NCI-H1436 (cell line): ENCODE measurements at regions not wholly inside any gene's neighbourhood (a gene's known extent, or its start where the extent isn't known, plus 50 kb on each side); places are given as distances from the start of the nearest gene placed in this dataset.
A peak's percentile ranks its signal among the peaks of the same experiment; 100 is the strongest.

Source experiments
- DNase-seq: peaks from one replicate; lab custom pipeline; 2025; lab: John Stamatoyannopoulos, UW

- DNase-seq = no peak
Measured at GRCh38 chr9:117547904-117548303, 133.0 kb upstream of the ASTN2 start.

DNA sequence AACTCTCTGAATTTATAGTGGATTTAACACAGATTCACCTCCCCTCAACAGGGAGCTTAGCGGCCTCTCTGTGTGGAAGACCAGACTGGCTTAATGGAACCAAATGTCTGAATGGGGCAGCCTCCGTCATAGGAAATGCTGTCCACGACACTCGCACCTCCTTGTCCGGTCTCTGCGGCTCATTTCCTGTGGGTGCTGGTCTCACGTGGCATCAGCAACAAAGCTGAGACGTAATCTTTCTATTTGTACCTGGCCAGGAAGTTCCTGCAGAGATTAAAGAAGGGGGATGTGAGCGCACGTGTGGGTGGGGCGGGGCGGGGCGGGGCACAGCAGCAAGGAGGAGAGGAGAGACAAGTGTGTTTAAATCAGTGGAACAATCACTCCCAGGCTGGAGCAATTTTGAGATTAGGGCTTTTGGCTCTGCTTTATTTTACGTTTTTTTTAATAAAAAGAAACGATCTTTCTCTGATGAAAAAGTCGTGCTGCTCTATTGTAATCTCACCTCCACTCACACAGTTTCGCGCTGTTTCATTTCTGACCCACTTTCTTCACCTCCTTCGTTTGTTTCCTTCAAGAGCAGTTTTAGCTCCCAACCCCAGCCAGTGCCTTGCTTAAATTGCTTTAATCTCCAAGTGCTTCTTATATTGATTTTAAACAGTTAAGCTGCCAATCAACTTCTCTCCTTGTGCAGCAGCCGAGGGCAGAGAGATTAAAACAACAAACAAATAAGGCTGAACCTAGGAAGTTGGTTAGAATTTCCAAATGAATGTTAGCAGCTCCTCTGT is 132.2 kb upstream of the ASTN2 start:
- peak; percentile 41 for DNase-seq

DNA sequence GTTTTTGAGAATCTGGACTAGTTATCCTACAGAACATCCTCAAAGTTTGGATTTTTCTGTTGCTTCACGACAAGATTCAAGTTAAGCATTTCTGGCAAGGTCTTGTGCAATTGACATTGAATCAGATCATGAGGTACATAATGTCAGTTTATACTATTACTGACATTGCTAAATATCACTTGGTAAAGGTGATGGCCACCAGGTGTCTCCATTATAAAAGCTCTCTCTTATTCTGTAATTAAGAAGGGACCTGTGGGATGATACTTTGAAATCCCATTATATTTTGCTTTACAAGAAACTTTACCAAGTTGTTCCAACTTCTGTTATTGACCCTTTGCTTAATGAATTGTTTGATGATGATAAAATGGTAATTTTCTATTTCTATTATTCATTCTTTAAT is 131.0 kb upstream of the ASTN2 start:
- no peak for DNase-seq

- no peak for DNase-seq
Measured at GRCh38 chr9:117543089-117543488, 128.2 kb upstream of the ASTN2 start.

DNA sequence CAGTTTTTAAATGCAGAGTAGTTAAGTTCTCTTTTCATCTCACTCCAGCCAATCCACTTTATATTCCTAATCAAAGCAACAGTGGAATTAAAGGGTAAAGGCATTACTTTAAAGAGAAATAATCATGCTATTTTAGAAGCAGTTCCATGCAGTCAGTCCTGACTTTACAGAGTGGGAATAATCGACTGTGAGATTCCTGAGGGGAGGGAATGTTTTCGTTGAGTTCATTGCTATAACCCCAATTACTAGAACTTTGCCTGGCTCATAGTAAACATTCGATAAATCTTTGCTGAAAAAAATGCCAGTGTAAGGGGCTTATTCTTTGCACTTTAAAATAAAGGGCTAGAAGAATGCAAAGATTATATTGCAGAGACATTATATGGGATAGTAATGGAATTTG is 127.2 kb upstream of the ASTN2 start:
- DNase-seq = no peak

DNA sequence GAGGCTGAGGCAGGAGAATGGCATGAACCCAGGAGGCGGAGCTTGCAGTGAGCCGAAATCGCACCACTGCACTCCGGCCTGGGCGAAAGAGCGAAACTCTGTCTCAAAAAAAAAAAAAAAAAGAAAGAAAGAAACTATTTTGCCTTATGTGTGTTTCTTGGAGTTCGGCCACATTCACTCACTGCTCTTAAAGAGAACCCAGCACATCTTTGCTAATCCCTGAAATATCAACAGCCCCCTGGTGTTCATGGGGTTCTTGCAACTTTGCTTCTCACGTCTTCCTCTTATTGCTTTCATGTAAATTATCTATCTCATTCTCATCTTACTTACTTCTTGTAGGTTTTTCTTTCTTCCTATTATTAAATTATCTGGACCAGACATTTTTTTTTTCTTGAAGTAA is 126.3 kb upstream of the ASTN2 start:
- no peak for DNase-seq

DNA sequence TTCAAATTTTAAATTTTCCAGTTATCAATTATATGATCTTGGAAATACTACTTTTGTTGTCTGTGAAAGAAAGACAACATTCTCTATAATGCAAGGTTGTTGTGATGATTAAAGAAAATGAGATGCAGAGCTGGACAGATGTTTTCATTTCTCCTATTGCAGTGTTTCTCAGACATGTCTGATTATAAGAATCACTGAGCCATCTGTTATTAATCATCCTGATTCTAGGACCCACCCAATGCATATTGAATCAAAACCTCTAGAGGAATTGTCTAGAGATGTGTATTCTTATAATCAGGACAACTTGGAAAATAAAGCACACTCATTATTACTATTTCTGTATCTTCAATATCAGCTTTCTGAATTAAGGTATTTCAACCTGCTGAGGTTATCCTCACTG is 121.1 kb upstream of the ASTN2 start:
- no peak for DNase-seq

DNA sequence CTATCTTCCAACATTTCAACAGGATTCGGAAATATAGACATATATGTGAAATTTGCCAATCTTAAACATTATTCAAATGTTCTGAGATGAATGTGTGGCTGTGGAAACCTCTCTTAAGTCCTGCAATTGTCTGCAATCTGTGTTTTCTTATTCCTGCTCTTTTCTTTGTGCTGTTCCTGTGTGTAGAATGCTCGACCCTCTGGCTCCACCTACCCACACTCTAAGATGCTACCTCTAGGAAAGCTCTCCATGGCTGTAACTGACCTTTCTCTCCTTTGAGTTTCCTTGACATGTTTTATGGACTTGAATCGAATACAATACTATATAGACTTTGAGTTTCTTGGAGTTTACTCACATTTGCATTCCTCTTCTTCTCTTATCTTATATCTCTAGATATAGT is 120.6 kb upstream of the ASTN2 start:
- no peak for DNase-seq

DNA sequence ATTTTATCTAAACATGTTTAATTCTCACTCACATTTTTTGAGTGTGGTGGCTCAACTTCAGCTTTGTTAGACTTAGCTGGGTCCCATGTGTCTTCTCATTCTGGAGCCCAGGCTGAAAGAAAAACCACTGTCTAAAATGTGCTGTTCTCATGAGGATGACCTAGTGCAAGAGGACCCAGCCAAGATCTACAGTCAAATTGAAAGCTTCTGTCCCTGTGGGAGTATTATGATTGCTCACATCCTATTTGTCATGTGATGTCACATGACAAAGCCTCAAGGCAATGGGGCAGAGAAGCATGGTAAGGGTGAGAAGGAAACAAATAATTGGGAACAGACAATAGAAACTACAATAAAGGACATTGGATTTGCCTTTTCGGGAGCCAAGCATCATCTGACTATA is 113.4 kb upstream of the ASTN2 start:
- no peak for DNase-seq

- no peak for DNase-seq
Measured at GRCh38 chr9:117526674-117527073, 111.8 kb upstream of the ASTN2 start.

DNA sequence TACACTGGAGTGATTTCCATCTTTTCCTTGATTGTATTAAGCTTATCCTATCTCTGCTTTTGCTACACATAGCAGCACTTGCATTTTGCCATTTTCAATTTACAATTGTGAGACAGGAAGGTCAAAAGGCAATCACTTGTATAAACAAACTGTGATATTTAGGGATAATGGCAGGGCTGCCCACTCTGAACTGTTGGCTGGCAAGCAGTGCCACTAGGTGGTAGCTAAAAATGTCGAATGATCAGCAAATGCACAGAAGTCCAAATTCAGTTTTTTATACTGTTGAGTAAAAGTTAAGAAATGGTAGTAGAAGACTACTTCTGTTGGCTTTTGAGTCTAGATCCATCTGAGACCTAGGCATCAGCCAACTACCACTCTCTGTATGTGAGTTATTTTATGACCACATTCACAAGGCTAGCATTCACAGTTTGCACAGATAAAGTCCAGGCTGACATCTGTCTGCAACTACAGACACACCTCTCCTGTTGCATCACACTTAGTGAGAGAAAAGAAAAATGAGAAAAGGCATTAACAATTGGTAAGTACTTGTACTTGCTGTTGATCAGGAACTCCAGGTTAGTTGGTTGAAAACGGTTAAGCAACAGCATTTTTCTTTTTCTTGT is 108.8 kb upstream of the ASTN2 start:
- DNase-seq = no peak

DNA sequence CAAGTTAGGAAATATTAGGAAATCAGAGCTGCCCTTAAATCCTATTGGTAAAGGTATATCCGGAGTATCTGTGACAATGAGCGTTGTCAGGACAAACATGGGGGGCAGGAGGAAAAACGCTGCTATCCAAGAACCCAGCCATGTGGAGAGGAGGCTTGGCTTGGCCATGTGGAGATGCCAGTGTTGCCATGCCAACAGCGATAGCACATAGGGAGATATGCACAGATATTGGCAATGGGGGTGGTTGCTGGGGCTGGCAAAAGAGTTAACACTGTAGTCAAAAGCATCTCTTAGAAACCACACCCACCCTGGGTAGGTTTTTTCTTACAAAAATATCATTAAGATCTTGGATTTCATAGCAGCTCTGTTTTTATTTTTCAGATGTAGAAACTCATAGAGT is 106.4 kb upstream of the ASTN2 start:
- no peak for DNase-seq

DNA sequence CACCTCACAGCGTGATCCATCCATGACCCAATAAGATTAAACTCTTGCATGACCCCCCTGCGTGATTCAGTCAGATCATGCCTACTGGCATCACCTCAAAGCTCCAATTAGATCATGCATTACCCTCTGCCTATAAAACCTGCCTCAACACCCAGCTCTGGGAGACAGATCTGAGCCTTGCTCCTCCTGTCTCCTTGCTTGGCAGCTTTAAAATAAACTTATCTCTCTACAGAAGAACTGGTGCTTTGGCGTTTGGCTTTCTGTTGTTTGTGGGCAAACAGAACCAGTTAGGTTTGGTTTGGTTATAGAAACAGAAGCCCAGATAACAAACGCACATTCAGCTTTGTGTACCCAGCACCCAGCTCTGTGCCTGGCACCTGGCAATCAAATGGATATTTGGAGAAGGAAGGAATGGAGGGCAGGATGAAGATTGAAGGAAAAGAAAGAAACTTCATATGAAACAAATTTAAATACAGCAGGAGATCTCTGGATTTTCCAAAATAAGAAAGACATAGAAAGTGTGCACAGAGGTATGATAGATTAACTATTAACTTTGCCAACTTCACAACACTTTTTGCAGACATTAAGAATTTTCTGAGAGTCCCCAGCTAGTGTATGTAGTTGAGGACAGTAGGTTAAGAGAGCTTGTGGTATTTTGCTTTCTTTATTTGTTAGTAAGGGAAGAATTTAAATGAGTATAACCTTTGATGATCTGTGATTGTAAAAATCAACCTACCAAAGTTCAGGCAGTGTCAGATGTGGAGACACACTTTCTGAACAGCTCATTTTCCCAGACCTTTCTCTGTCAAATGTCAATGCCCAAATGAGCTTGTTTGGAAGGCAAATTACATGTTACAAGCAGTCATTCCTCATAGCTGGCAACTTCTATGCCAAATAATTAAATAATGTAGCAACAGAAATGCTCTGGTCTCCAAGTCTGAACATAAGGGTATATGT is 102.1 kb upstream of the ASTN2 start:
- DNase-seq = no peak

GRCh38 chr9:117511852-117512481 is 97.1 kb upstream of the ASTN2 start:
- DNase-seq = no peak

DNA sequence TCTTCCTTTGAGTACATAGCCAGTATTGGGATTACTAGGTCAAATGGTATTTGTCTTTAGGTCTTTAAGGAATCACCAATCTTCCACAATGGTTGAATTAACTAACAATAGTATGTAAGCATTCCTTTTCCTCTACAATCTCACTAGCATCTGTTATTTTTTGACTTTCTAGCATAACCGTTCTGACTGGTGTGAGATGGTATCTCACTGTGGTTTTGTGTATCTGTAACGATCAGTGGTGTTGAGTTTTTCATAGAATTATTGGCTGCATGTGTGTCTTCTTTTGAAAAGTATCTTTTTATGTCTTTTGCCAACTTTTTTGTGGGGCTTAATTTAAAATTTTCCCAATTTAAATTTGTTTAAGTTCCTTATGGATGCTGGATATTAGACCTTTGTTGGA is 81.5 kb upstream of the ASTN2 start:
- DNase-seq = no peak

DNA sequence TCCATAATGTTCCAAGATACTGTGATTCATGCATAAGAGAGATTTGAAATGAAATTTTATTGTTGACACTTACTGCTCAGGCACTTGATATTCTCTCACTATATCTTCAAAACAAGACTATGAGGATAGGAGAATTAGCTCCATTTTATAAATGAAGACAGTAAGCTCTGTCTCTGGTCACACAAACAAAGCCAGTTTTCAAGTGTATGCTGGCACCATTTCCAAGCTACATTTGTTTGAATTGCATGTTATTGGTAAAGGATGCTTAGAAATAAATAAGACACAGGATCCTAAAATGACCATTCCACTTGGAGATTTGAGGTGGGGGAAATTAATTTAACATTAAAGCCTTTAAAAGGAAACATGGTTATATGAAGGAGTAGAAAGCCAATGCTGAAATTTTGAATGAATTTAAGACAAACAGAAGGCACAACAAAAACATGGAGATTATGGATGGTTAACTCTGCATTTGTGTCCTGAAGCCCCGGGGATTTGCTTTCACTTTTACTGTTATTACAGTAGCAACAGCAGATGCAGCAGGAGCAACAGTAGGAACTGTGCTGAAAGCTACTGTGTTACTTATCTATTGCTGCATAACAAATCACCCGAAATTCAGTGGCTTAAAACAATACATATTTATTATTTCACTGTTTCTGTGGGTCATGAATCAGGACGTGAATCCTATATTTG is 79.7 kb upstream of the ASTN2 start:
- DNase-seq = no peak

GRCh38 chr9:117492476-117492875 is 77.6 kb upstream of the ASTN2 start:
- DNase-seq = no peak

DNA sequence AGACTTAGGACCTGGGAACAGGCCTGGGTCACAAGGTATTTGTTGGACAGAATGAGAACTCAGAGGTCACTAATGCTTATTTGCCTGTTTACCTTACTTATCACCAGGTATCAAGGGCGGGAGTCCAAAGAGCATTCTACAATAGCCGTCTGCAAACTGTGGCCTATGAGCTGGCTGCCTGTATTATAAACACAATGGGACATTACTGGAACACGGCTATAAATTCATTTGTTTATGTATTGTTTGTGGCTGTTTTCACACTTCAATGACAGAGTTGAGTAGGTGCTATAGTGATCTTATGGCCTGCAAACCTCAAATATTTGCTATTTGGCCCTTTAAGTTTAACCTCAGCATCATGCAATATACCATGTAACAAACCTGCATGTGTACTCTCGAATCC is 76.6 kb upstream of the ASTN2 start:
- DNase-seq = no peak

GRCh38 chr9:117490199-117490598 is 75.3 kb upstream of the ASTN2 start:
- DNase-seq = no peak

DNA sequence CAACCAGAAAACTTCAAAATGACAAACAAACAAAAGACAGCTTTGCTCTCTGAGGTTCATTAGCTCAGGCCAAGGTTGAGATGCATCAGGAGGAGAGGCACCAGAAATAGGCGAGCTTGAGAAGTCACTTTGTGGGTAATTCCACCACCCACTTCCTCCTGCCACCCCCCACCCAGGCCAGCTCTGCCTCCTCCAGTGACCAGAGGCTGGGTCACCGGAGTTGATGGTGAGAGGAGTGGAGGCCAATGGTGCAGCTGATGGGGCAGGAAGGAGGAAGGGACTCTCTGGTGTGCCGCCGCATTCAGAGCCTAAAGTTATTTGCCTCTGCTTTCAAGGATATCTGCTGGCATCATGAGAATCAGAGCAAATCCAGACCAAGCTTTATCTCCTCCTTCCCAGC is 73.8 kb upstream of the ASTN2 start:
- no peak for DNase-seq

- DNase-seq = peak; percentile 80
Measured at GRCh38 chr9:117487555-117488175, 72.8 kb upstream of the ASTN2 start.
